GM12865 (cell line): ENCODE measurements at regions not wholly inside any gene's neighbourhood (a gene's known extent, or its start where the extent isn't known, plus 50 kb on each side); places are given as distances from the start of the nearest gene placed in this dataset.

Experiments
- DNase-seq: peaks from one replicate; pipeline ENCODE4 v3.0.0; 2010; ENCODE audit warnings: low read depth
- H3K4me3 ChIP-seq: 2 replicates; pipeline ENCODE4 v1.5.1; 2011; ENCODE audit warnings: mild to moderate bottlenecking, low read depth, low read length, control low read depth
- TF ChIP-seq, protein P1 (sequence below): IDR thresholded peaks from 2 replicates; pipeline ENCODE4 v1.5.1; 2011; ENCODE audit warnings: low read length, control low read depth, low read depth, inconsistent platforms; ENCODE audit not compliant: insufficient read depth; ENCODE audit errors: missing control alignments

- TF ChIP-seq, protein P1, sequence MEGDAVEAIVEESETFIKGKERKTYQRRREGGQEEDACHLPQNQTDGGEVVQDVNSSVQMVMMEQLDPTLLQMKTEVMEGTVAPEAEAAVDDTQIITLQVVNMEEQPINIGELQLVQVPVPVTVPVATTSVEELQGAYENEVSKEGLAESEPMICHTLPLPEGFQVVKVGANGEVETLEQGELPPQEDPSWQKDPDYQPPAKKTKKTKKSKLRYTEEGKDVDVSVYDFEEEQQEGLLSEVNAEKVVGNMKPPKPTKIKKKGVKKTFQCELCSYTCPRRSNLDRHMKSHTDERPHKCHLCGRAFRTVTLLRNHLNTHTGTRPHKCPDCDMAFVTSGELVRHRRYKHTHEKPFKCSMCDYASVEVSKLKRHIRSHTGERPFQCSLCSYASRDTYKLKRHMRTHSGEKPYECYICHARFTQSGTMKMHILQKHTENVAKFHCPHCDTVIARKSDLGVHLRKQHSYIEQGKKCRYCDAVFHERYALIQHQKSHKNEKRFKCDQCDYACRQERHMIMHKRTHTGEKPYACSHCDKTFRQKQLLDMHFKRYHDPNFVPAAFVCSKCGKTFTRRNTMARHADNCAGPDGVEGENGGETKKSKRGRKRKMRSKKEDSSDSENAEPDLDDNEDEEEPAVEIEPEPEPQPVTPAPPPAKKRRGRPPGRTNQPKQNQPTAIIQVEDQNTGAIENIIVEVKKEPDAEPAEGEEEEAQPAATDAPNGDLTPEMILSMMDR = no peak
- DNase-seq = no peak
- no peak overlapping the region for H3K4me3 ChIP-seq
Measured at GRCh38 chr14:101286271-101287018, 274.9 kb upstream of the DIO3 start.

GRCh38 chr14:101288436-101289229, 272.7 kb upstream of the DIO3 start:
- TF ChIP-seq, protein P1 = no peak
- H3K4me3 ChIP-seq = no peak overlapping the region
- no peak for DNase-seq

GRCh38 chr14:101289230-101289690, 272.0 kb upstream of the DIO3 start:
- no peak overlapping the region for H3K4me3 ChIP-seq
- TF ChIP-seq, protein P1 = no peak
- DNase-seq = no peak

- H3K4me3 ChIP-seq = no peak overlapping the region
- TF ChIP-seq, protein P1 = no peak
- no peak for DNase-seq
Measured at GRCh38 chr14:101289911-101290310, 271.4 kb upstream of the DIO3 start.

GRCh38 chr14:101290611-101291010, 270.7 kb upstream of the DIO3 start:
- no peak overlapping the region for H3K4me3 ChIP-seq
- no peak for DNase-seq
- TF ChIP-seq, protein P1 = no peak

GRCh38 chr14:101291390-101291789, 269.9 kb upstream of the DIO3 start:
- no peak for DNase-seq
- TF ChIP-seq, protein P1 = no peak
- H3K4me3 ChIP-seq = no peak overlapping the region
